Esophagus (tissue), 2 donors: ENCODE measurements at regions not wholly inside any gene's neighbourhood (a gene's known extent, or its start where the extent isn't known, plus 50 kb on each side); places are given as distances from the start of the nearest gene placed in this dataset.

ENCODE experiments used
- H3K27ac ChIP-seq, 2 donors: one replicate each; pipeline ENCODE4 v1.5.1; 2013; ENCODE audit warnings: low read depth in 2 of 2, mild to moderate bottlenecking in 2 of 2, inconsistent platforms in 1 of 2, low read length in 1 of 2, moderate library complexity in 1 of 2
- H3K27me3 ChIP-seq, 2 donors: one replicate each; pipeline ENCODE4 v1.6.1; 2013; ENCODE audit warnings: low read length in 2 of 2, control low read depth in 1 of 2, mild to moderate bottlenecking in 1 of 2; ENCODE audit not compliant: insufficient read depth in 2 of 2, control insufficient read depth in 1 of 2
- H3K36me3 ChIP-seq, 2 donors: one replicate each; pipeline ENCODE4 v1.6.1; 2013; ENCODE audit warnings: low read length in 1 of 2; ENCODE audit not compliant: control insufficient read depth in 2 of 2, insufficient read depth in 2 of 2
- H3K4me1 ChIP-seq, 2 donors: one replicate each; pipeline ENCODE4 v1.6.1; 2013; ENCODE audit warnings: low read length in 1 of 2; ENCODE audit not compliant: control insufficient read depth in 2 of 2, insufficient read depth in 2 of 2
- H3K4me3 ChIP-seq, 2 donors: one replicate each; pipeline ENCODE4 v1.5.1; 2013; ENCODE audit warnings: low read length in 2 of 2, mild to moderate bottlenecking in 2 of 2, low read depth in 1 of 2, moderate library complexity in 1 of 2
- H3K9me3 ChIP-seq, 2 donors: one replicate each; pipeline ENCODE4 v1.6.1; 2013; ENCODE audit warnings: mild to moderate bottlenecking in 2 of 2, low read depth in 1 of 2, low read length in 1 of 2, moderate library complexity in 1 of 2; ENCODE audit not compliant: control insufficient read depth in 2 of 2, insufficient read depth in 1 of 2
- WGBS, 2 donors: extraction: QIAGEN DNeasy Blood & Tissue Kit; methylation state at CpG; one replicate each; pipeline ENCODE4 v1.1.7; 2013; 5-methylcytosine and 5-hydroxymethylcytosine counted together
- donor health status: healthy with polysubstance abuse.
- donor health status: Bipolar disorder and iron deficiency.

- H3K27me3 ChIP-seq: no peaks in the 10 kb centered on the region
- H3K4me3 ChIP-seq: no peak overlapping the region
- WGBS, 2 donors: 92% methylated on average over 4 of the region's 4 CpGs
- no peak overlapping the region for H3K27ac ChIP-seq
- no peaks in the 10 kb centered on the region for H3K4me1 ChIP-seq
- no peaks in the 10 kb centered on the region for H3K36me3 ChIP-seq
- no peaks in the 10 kb centered on the region for H3K9me3 ChIP-seq
Measured at GRCh38 chr9:81532251-81532650, 157.1 kb downstream of the TLE1 start.

GRCh38 chr9:81531511-81531910 lies 157.8 kb downstream of the TLE1 start:
- Histone ChIP-seq H3K4me3 (no peak overlapping the region), H3K27ac (no peak overlapping the region), H3K36me3 (no peaks in the 10 kb centered on the region), H3K9me3 (no peaks in the 10 kb centered on the region), H3K27me3 (no peaks in the 10 kb centered on the region), H3K4me1 (no peaks in the 10 kb centered on the region)
- 63 to 77% methylated on average over 6 of the region's 6 CpGs for WGBS, 2 donors

GRCh38 chr9:81530846-81531245 lies 158.5 kb downstream of the TLE1 start:
- H3K4me3 ChIP-seq: no peak overlapping the region
- 89 to 91% methylated on average over 4 of the region's 4 CpGs for WGBS, 2 donors
- H3K27ac ChIP-seq: no peak overlapping the region
- H3K27me3 ChIP-seq: no peaks in the 10 kb centered on the region
- no peaks in the 10 kb centered on the region for H3K36me3 ChIP-seq
- H3K9me3 ChIP-seq: no peaks in the 10 kb centered on the region
- H3K4me1 ChIP-seq: no peaks in the 10 kb centered on the region

GRCh38 chr9:81530310-81530810 lies 159.0 kb downstream of the TLE1 start:
- Histone ChIP-seq H3K4me1 (no peaks in the 10 kb centered on the region), H3K36me3 (no peaks in the 10 kb centered on the region), H3K27me3 (no peaks in the 10 kb centered on the region), H3K9me3 (no peaks in the 10 kb centered on the region), H3K27ac (no peak overlapping the region), H3K4me3 (no peak overlapping the region)
- WGBS, 2 donors: 80 to 85% methylated on average over 5 of the region's 5 CpGs

- no peaks in the 10 kb centered on the region for H3K27me3 ChIP-seq
- no peak overlapping the region for H3K27ac ChIP-seq
- H3K4me1 ChIP-seq: no peaks in the 10 kb centered on the region
- peaks cover 0 to 2% of the 10 kb centered on the region in 2 donors for H3K9me3 ChIP-seq
- no peaks in the 10 kb centered on the region for H3K36me3 ChIP-seq
- WGBS, 2 donors: 27 to 29% methylated on average over 1 of the region's 1 CpG
- H3K4me3 ChIP-seq: no peak overlapping the region
Measured at GRCh38 chr9:81529556-81530193, 159.7 kb downstream of the TLE1 start.

- Histone ChIP-seq H3K36me3 (no peaks in the 10 kb centered on the region), H3K4me3 (no peak overlapping the region), H3K27ac (no peak overlapping the region), H3K9me3 (peaks cover 0 to 2% of the 10 kb centered on the region in 2 donors), H3K4me1 (no peaks in the 10 kb centered on the region), H3K27me3 (no peaks in the 10 kb centered on the region)
- WGBS, 2 donors: 79 to 83% methylated on average over 2 of the region's 2 CpGs
Measured at GRCh38 chr9:81526587-81526986, 162.8 kb downstream of the TLE1 start.

GRCh38 chr9:81522716-81523551 lies 166.4 kb downstream of the TLE1 start:
- no peaks in the 10 kb centered on the region for H3K36me3 ChIP-seq
- WGBS, 2 donors: 45 to 50% methylated on average over 8 of the region's 8 CpGs
- H3K4me1 ChIP-seq: no peaks in the 10 kb centered on the region
- H3K27ac ChIP-seq: no peak overlapping the region
- H3K4me3 ChIP-seq: no peak overlapping the region
- no peaks in the 10 kb centered on the region for H3K27me3 ChIP-seq
- peaks cover 0 to 2% of the 10 kb centered on the region in 2 donors for H3K9me3 ChIP-seq

GRCh38 chr9:81521892-81522291 lies 167.5 kb downstream of the TLE1 start:
- H3K36me3 ChIP-seq: no peaks in the 10 kb centered on the region
- no peak overlapping the region for H3K27ac ChIP-seq
- H3K9me3 ChIP-seq: peaks cover 0 to 2% of the 10 kb centered on the region in 2 donors
- WGBS, 2 donors: 57 to 59% methylated on average over 3 of the region's 3 CpGs
- H3K4me3 ChIP-seq: no peak overlapping the region
- H3K27me3 ChIP-seq: no peaks in the 10 kb centered on the region
- no peaks in the 10 kb centered on the region for H3K4me1 ChIP-seq

GRCh38 chr9:81519816-81520495 lies 169.4 kb downstream of the TLE1 start:
- Histone ChIP-seq H3K4me1 (no peaks in the 10 kb centered on the region), H3K9me3 (no peaks in the 10 kb centered on the region), H3K4me3 (no peak overlapping the region), H3K27me3 (no peaks in the 10 kb centered on the region), H3K36me3 (no peaks in the 10 kb centered on the region), H3K27ac (no peak overlapping the region)
- WGBS, 2 donors: 80 to 90% methylated on average over 2 of the region's 2 CpGs
